ENCODE measurements at regions not wholly inside any gene's neighbourhood (a gene's known extent, or its start where the extent isn't known, plus 50 kb on each side); places are given as distances from the start of the nearest gene placed in this dataset.

DNA sequence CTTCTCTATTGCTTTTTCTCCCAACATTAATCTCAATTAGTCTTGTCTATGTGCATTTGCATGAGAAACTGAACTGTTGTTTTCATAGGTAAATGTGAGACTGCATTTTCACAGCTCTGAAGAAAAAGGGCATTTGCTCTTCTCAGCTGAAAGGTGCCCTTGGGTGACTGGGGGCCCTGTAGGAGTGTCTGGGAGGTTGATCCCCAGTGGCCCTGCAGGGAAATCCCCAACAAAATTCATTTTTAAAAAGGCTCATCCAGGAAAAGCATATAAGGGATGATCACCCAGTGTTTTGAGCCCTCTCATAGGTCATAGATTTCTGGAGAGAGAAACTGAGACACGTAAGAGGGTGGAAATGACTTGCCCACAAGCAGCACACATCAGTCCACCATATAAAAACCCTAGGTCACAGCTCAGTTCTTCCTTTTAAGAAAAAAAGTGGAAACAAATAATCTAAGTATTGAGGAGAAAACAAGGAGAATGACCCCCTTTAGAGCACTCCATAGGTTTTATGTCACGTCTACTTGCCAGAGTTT is 190.3 kb upstream of the AHR start:
- POLR2A ChIA-PET, result interaction anchor here (1.0 kb wide), 1 partner anchor 9 kb away, joined by 4 read pairs; no protein-coding TSS in a partner anchor
- Histone ChIP-seq H4K20me1 (ENCODE audit: insufficient read depth, low read length) (no peaks in the 10 kb centered on the region), H3K4me2 (ENCODE audit: low read depth, low read length) (no peak overlapping the region), H3K9me3 (ENCODE audit: low read length) (no peaks in the 10 kb centered on the region), H2AFZ (ENCODE audit: low read length) (no peak overlapping the region), H3K9ac (ENCODE audit: insufficient read depth, low read depth, low read length) (no peak overlapping the region), H3K4me1 (ENCODE audit: insufficient read depth, low read length) (peaks cover 5% of the 10 kb centered on the region), H3K4me3 (replicated peaks in 1 of 3; ENCODE audit: insufficient read depth in 1 of 3, low read depth in 2 of 3, low read length in 3 of 3) (no peak overlapping the region), H3K79me2 (ENCODE audit: insufficient read depth, low read length) (no peaks in the 10 kb centered on the region), H3K27me3 (ENCODE audit: control insufficient read depth in 1 of 2, insufficient read depth in 2 of 2, low read length in 2 of 2) (no peaks in the 10 kb centered on the region), H3K36me3 (replicated peaks in 1 of 2; ENCODE audit: control insufficient read depth in 1 of 2, insufficient read depth in 2 of 2, low read length in 2 of 2) (no peaks in the 10 kb centered on the region), H3K27ac (ENCODE audit: extremely low read length, insufficient read depth, low read length) (no peak overlapping the region)
- in situ Hi-C loops (cut with HindIII; ENCODE audit: extremely low pct_ligation_motif_present, low pct_unique_long_range_greater_than_20kb), result no loop called here
- ATAC-seq (no peak), FAIRE-seq (no peak), DNase-seq (ENCODE audit: low spot score) (no peak)
- WGBS (ENCODE audit: low lambda C conversion rate), result 100% methylated on average over 2 of the region's 2 CpGs
- intact Hi-C loops (cut with micrococcal nuclease; ENCODE audit: unreplicated experiment), result no loop called here
- CTCF ChIA-PET (ENCODE audit: low intra/inter-chr PET ratio, low total read pairs), result no interaction called here
- BruUV-seq (replicated peaks), result no TSS peak
- TF ChIP-seq, protein P1, sequence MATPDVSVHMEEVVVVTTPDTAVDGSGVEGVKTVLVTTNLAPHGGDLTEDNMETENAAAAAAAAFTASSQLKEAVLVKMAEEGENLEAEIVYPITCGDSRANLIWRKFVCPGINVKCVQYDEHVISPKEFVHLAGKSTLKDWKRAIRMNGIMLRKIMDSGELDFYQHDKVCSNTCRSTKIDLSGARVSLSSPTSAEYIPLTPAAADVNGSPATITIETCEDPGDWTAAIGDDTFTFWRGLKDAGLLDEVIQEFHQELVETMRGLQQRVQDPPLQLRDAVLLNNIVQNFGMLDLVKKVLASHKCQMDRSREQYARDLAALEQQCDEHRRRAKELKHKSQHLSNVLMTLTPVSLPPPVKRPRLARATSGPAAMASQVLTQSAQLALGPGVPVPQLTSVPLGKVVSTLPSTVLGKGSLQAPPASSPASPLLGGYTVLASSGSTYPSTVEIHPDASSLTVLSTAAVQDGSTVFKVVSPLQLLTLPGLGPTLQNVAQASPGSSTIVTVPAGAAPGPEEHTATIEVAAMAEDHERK (CRISPR knock-in tag; IDR thresholded peaks at IDR 0.05; ENCODE audit: low read depth), result no peak
- TF ChIP-seq ZZZ3 (CRISPR knock-in tag; IDR thresholded peaks at IDR 0.05; ENCODE audit: borderline replicate concordance), result no peak

DNA sequence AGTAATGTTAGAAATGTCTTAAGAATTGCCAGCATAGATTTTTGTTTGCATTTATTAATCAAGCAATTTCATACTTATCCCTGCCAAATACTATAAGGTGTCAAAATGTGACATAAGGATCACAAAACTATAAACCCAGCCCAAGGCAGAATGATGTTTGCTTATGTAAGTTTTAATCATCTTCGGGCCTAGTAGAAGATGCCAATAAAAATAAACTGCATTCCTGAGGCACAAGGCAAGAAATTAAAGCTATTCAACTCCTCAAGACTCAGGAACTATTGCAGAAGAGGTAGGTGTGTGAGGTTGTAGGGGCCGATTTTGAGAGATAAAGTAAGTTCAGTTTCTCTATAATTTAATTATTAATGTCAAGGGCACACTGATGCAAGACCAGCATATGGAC is 189.4 kb upstream of the AHR start:
- Histone ChIP-seq H3K9me3 (ENCODE audit: low read length) (no peaks in the 10 kb centered on the region), H3K27ac (ENCODE audit: extremely low read length, insufficient read depth, low read length) (no peak overlapping the region), H3K79me2 (ENCODE audit: insufficient read depth, low read length) (no peaks in the 10 kb centered on the region), H3K9ac (ENCODE audit: insufficient read depth, low read depth, low read length) (no peak overlapping the region), H3K4me2 (ENCODE audit: low read depth, low read length) (no peak overlapping the region), H2AFZ (ENCODE audit: low read length) (no peak overlapping the region), H3K4me1 (ENCODE audit: insufficient read depth, low read length) (no peaks in the 10 kb centered on the region), H3K36me3 (replicated peaks in 1 of 2; ENCODE audit: control insufficient read depth in 1 of 2, insufficient read depth in 2 of 2, low read length in 2 of 2) (no peaks in the 10 kb centered on the region), H3K27me3 (ENCODE audit: control insufficient read depth in 1 of 2, insufficient read depth in 2 of 2, low read length in 2 of 2) (no peaks in the 10 kb centered on the region), H4K20me1 (ENCODE audit: insufficient read depth, low read length) (no peaks in the 10 kb centered on the region), H3K4me3 (replicated peaks in 1 of 3; ENCODE audit: insufficient read depth in 1 of 3, low read depth in 2 of 3, low read length in 3 of 3) (no peak overlapping the region)
- in situ Hi-C loops (cut with HindIII; ENCODE audit: extremely low pct_ligation_motif_present, low pct_unique_long_range_greater_than_20kb) (no loop called here), intact Hi-C loops (cut with micrococcal nuclease; ENCODE audit: unreplicated experiment) (no loop called here)
- no peak for DNase-seq (ENCODE audit: low spot score)
- ATAC-seq, result no peak
- CTCF ChIA-PET (ENCODE audit: low intra/inter-chr PET ratio, low total read pairs), result no interaction called here
- POLR2A ChIA-PET, result interaction anchor here (1.0 kb wide), 1 partner anchor 10 kb away, joined by 4 read pairs; no protein-coding TSS in a partner anchor
- no peak for FAIRE-seq
- 82% methylated on average over 2 of the region's 2 CpGs for WGBS (ENCODE audit: low lambda C conversion rate)
- BruUV-seq (replicated peaks), result no TSS peak
- TF ChIP-seq, protein P2, sequence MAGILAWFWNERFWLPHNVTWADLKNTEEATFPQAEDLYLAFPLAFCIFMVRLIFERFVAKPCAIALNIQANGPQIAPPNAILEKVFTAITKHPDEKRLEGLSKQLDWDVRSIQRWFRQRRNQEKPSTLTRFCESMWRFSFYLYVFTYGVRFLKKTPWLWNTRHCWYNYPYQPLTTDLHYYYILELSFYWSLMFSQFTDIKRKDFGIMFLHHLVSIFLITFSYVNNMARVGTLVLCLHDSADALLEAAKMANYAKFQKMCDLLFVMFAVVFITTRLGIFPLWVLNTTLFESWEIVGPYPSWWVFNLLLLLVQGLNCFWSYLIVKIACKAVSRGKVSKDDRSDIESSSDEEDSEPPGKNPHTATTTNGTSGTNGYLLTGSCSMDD (CRISPR knock-in tag; IDR thresholded peaks at IDR 0.05), result no peak
- TF ChIP-seq, protein P3, sequence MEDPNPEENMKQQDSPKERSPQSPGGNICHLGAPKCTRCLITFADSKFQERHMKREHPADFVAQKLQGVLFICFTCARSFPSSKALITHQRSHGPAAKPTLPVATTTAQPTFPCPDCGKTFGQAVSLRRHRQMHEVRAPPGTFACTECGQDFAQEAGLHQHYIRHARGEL (CRISPR knock-in tag; IDR thresholded peaks at IDR 0.05), result no peak
- no peak for TF ChIP-seq ZBTB38 (CRISPR knock-in tag; IDR thresholded peaks at IDR 0.05)
- TF ChIP-seq ZNF343 (CRISPR knock-in tag; IDR thresholded peaks at IDR 0.05), result no peak
- TF ChIP-seq, protein P4, sequence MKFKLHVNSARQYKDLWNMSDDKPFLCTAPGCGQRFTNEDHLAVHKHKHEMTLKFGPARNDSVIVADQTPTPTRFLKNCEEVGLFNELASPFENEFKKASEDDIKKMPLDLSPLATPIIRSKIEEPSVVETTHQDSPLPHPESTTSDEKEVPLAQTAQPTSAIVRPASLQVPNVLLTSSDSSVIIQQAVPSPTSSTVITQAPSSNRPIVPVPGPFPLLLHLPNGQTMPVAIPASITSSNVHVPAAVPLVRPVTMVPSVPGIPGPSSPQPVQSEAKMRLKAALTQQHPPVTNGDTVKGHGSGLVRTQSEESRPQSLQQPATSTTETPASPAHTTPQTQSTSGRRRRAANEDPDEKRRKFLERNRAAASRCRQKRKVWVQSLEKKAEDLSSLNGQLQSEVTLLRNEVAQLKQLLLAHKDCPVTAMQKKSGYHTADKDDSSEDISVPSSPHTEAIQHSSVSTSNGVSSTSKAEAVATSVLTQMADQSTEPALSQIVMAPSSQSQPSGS (CRISPR knock-in tag; IDR thresholded peaks at IDR 0.05), result no peak
- TF ChIP-seq SIN3A (IDR thresholded peaks at IDR 0.05; ENCODE audit: borderline replicate concordance, low read depth, low read length), result no peak
- TF ChIP-seq, protein P5, sequence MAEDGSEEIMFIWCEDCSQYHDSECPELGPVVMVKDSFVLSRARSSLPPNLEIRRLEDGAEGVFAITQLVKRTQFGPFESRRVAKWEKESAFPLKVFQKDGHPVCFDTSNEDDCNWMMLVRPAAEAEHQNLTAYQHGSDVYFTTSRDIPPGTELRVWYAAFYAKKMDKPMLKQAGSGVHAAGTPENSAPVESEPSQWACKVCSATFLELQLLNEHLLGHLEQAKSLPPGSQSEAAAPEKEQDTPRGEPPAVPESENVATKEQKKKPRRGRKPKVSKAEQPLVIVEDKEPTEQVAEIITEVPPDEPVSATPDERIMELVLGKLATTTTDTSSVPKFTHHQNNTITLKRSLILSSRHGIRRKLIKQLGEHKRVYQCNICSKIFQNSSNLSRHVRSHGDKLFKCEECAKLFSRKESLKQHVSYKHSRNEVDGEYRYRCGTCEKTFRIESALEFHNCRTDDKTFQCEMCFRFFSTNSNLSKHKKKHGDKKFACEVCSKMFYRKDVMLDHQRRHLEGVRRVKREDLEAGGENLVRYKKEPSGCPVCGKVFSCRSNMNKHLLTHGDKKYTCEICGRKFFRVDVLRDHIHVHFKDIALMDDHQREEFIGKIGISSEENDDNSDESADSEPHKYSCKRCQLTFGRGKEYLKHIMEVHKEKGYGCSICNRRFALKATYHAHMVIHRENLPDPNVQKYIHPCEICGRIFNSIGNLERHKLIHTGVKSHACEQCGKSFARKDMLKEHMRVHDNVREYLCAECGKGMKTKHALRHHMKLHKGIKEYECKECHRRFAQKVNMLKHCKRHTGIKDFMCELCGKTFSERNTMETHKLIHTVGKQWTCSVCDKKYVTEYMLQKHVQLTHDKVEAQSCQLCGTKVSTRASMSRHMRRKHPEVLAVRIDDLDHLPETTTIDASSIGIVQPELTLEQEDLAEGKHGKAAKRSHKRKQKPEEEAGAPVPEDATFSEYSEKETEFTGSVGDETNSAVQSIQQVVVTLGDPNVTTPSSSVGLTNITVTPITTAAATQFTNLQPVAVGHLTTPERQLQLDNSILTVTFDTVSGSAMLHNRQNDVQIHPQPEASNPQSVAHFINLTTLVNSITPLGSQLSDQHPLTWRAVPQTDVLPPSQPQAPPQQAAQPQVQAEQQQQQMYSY (CRISPR knock-in tag; IDR thresholded peaks at IDR 0.05), result no peak

Data from HepG2 (cell line).